Suprapubic skin (tissue), 4 donors: ENCODE measurements at regions not wholly inside any gene's neighbourhood (a gene's known extent, or its start where the extent isn't known, plus 50 kb on each side); places are given as distances from the start of the nearest gene placed in this dataset.
A peak's percentile ranks its signal among the peaks of the same experiment; 100 is the strongest.

Source experiments
- EP300 ChIP-seq: sonication (generic); formaldehyde crosslinking; IDR thresholded peaks from one replicate; pipeline ENCODE4 v1.6.1; 2017; ENCODE audit warnings: antibody characterized with exemption
- POLR2AphosphoS5 ChIP-seq, 3 donors: sonication (generic); formaldehyde crosslinking; IDR thresholded peaks; one replicate each; pipeline ENCODE4 v1.6.1; 2017; ENCODE audit warnings: antibody characterized with exemption in 3 of 3
- TF ChIP-seq, protein P1 (sequence below), 2 donors: fragments of 200-600 bp in 1 of 2; fragments of 450-650 bp in 1 of 2; sonication (generic) in 1 of 2; IDR thresholded peaks; one replicate each; pipeline ENCODE4 v1.5.1; 2016 to 2019; ENCODE audit warnings: antibody characterized with exemption in 2 of 2, mild to moderate bottlenecking in 1 of 2, moderate library complexity in 1 of 2

DNA sequence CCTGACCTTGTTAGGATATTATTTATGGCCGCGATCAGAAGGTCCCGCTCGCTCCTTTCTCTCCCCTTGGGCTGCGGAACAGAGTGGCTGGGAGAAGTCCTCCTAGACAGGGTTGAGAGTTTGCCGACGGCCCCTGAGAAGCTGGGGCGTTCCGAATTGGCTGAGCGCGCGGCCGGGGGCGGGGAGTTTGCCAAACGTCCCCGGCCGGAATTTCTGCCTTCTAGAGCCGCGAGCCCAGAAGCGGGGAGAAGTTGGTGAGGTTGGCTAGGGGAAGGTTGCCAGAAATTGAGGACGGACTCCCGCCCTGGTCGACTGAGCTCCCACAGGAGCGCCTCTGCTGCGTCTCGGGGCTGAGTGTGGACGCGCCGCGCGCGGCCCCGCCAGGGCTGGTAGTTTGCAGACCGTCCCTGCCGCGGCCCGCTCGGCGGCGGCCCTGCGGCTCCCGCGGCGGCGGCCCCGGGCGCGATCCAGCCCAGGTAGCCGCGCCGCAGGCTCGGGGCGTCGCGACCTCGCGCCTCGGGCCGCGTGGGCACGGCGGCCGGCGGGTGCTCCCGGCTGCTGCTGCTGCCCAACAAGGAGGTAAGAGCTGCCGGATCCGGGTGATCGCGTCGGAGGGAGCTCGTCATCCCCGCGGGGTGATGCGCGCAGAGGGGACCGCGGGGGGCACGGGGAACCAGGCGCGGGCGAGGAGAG, 134.0 kb upstream of the MGAT5 start:
- TF ChIP-seq, protein P1, sequence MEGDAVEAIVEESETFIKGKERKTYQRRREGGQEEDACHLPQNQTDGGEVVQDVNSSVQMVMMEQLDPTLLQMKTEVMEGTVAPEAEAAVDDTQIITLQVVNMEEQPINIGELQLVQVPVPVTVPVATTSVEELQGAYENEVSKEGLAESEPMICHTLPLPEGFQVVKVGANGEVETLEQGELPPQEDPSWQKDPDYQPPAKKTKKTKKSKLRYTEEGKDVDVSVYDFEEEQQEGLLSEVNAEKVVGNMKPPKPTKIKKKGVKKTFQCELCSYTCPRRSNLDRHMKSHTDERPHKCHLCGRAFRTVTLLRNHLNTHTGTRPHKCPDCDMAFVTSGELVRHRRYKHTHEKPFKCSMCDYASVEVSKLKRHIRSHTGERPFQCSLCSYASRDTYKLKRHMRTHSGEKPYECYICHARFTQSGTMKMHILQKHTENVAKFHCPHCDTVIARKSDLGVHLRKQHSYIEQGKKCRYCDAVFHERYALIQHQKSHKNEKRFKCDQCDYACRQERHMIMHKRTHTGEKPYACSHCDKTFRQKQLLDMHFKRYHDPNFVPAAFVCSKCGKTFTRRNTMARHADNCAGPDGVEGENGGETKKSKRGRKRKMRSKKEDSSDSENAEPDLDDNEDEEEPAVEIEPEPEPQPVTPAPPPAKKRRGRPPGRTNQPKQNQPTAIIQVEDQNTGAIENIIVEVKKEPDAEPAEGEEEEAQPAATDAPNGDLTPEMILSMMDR (IDR thresholded peaks at IDR 0.05): no peak
- TF ChIP-seq EP300 (no peak), POLR2AphosphoS5 (IDR thresholded peaks at IDR 0.05) (peak in 2 of 3 donors; percentile 13 to 40)
